IPS-18a (cell line): ENCODE measurements at regions not wholly inside any gene's neighbourhood (a gene's known extent, or its start where the extent isn't known, plus 50 kb on each side); places are given as distances from the start of the nearest gene placed in this dataset.

ENCODE experiments used
- H3K27ac ChIP-seq: one replicate; pipeline ENCODE4 v1.5.1; 2013; ENCODE audit warnings: low read length
- H3K27me3 ChIP-seq: one replicate; pipeline ENCODE4 v1.6.1; 2013; ENCODE audit warnings: mild to moderate bottlenecking, low read length; ENCODE audit not compliant: control insufficient read depth, insufficient read depth
- H3K36me3 ChIP-seq: one replicate; pipeline ENCODE4 v1.6.1; 2013; ENCODE audit warnings: low read depth, low read length; ENCODE audit not compliant: control insufficient read depth
- H3K4me1 ChIP-seq: one replicate; pipeline ENCODE4 v1.6.1; 2013; ENCODE audit warnings: low read depth, low read length; ENCODE audit not compliant: control insufficient read depth
- H3K4me3 ChIP-seq: one replicate; pipeline ENCODE4 v1.5.1; 2013; ENCODE audit warnings: low read length
- H3K9ac ChIP-seq: one replicate; pipeline ENCODE4 v1.6.1; 2013; ENCODE audit warnings: mild to moderate bottlenecking, low read length, moderate library complexity
- H3K9me3 ChIP-seq: one replicate; pipeline ENCODE4 v1.6.1; 2013; ENCODE audit warnings: low read depth, low read length; ENCODE audit not compliant: control insufficient read depth

- Histone ChIP-seq H3K36me3 (no peaks in the 10 kb centered on the region), H3K4me3 (no peak overlapping the region), H3K27me3 (no peaks in the 10 kb centered on the region), H3K9me3 (no peaks in the 10 kb centered on the region), H3K27ac (no peak overlapping the region), H3K9ac (no peak overlapping the region), H3K4me1 (peaks cover 6% of the 10 kb centered on the region)
Observed at GRCh38 chr5:97525780-97526179, 342.7 kb upstream of the RIOK2 start.

- no peaks in the 10 kb centered on the region for H3K36me3 ChIP-seq
- H3K4me3 ChIP-seq: no peak overlapping the region
- no peaks in the 10 kb centered on the region for H3K27me3 ChIP-seq
- H3K4me1 ChIP-seq: peaks cover 6% of the 10 kb centered on the region
- H3K9me3 ChIP-seq: no peaks in the 10 kb centered on the region
- no peak overlapping the region for H3K27ac ChIP-seq
- no peak overlapping the region for H3K9ac ChIP-seq
Observed at GRCh38 chr5:97528941-97529340, 345.9 kb upstream of the RIOK2 start.

- Histone ChIP-seq H3K9ac (no peak overlapping the region), H3K4me3 (no peak overlapping the region), H3K9me3 (no peaks in the 10 kb centered on the region), H3K4me1 (peaks cover 6% of the 10 kb centered on the region), H3K27me3 (no peaks in the 10 kb centered on the region), H3K36me3 (no peaks in the 10 kb centered on the region), H3K27ac (no peak overlapping the region)
Observed at GRCh38 chr5:97529354-97529985, 346.4 kb upstream of the RIOK2 start.

GRCh38 chr5:97531549-97531948 lies 348.5 kb upstream of the RIOK2 start:
- no peaks in the 10 kb centered on the region for H3K4me1 ChIP-seq
- no peaks in the 10 kb centered on the region for H3K36me3 ChIP-seq
- no peak overlapping the region for H3K4me3 ChIP-seq
- H3K27ac ChIP-seq: no peak overlapping the region
- no peaks in the 10 kb centered on the region for H3K27me3 ChIP-seq
- H3K9me3 ChIP-seq: no peaks in the 10 kb centered on the region
- no peak overlapping the region for H3K9ac ChIP-seq

- H3K36me3 ChIP-seq: no peaks in the 10 kb centered on the region
- no peak overlapping the region for H3K9ac ChIP-seq
- no peak overlapping the region for H3K4me3 ChIP-seq
- no peaks in the 10 kb centered on the region for H3K9me3 ChIP-seq
- no peaks in the 10 kb centered on the region for H3K4me1 ChIP-seq
- no peak overlapping the region for H3K27ac ChIP-seq
- H3K27me3 ChIP-seq: no peaks in the 10 kb centered on the region
Observed at GRCh38 chr5:97534166-97534565, 351.1 kb upstream of the RIOK2 start.

GRCh38 chr5:97536683-97537082 lies 353.6 kb upstream of the RIOK2 start:
- Histone ChIP-seq H3K4me1 (no peaks in the 10 kb centered on the region), H3K9me3 (no peaks in the 10 kb centered on the region), H3K27ac (no peak overlapping the region), H3K36me3 (no peaks in the 10 kb centered on the region), H3K27me3 (no peaks in the 10 kb centered on the region), H3K9ac (no peak overlapping the region), H3K4me3 (no peak overlapping the region)

GRCh38 chr5:97538912-97539311 lies 355.9 kb upstream of the RIOK2 start:
- no peaks in the 10 kb centered on the region for H3K27me3 ChIP-seq
- no peak overlapping the region for H3K27ac ChIP-seq
- no peaks in the 10 kb centered on the region for H3K9me3 ChIP-seq
- H3K9ac ChIP-seq: no peak overlapping the region
- no peaks in the 10 kb centered on the region for H3K4me1 ChIP-seq
- no peaks in the 10 kb centered on the region for H3K36me3 ChIP-seq
- H3K4me3 ChIP-seq: no peak overlapping the region

GRCh38 chr5:97541864-97542263 lies 358.8 kb upstream of the RIOK2 start:
- no peaks in the 10 kb centered on the region for H3K36me3 ChIP-seq
- peaks cover 5% of the 10 kb centered on the region for H3K4me1 ChIP-seq
- H3K4me3 ChIP-seq: no peak overlapping the region
- no peak overlapping the region for H3K9ac ChIP-seq
- H3K27me3 ChIP-seq: no peaks in the 10 kb centered on the region
- H3K27ac ChIP-seq: no peak overlapping the region
- H3K9me3 ChIP-seq: no peaks in the 10 kb centered on the region

GRCh38 chr5:97542469-97542868 lies 359.4 kb upstream of the RIOK2 start:
- Histone ChIP-seq H3K9ac (no peak overlapping the region), H3K9me3 (no peaks in the 10 kb centered on the region), H3K27me3 (no peaks in the 10 kb centered on the region), H3K36me3 (no peaks in the 10 kb centered on the region), H3K4me3 (no peak overlapping the region), H3K4me1 (peaks cover 5% of the 10 kb centered on the region), H3K27ac (no peak overlapping the region)

GRCh38 chr5:97543166-97543565 lies 360.1 kb upstream of the RIOK2 start:
- H3K9ac ChIP-seq: no peak overlapping the region
- H3K4me1 ChIP-seq: peaks cover 5% of the 10 kb centered on the region
- no peaks in the 10 kb centered on the region for H3K9me3 ChIP-seq
- H3K27me3 ChIP-seq: no peaks in the 10 kb centered on the region
- no peaks in the 10 kb centered on the region for H3K36me3 ChIP-seq
- no peak overlapping the region for H3K4me3 ChIP-seq
- no peak overlapping the region for H3K27ac ChIP-seq

- Histone ChIP-seq H3K36me3 (no peaks in the 10 kb centered on the region), H3K4me3 (no peak overlapping the region)
Observed at GRCh38 chr5:97544240-97544639, 361.2 kb upstream of the RIOK2 start.

GRCh38 chr5:97544678-97545077 lies 361.6 kb upstream of the RIOK2 start:
- H3K27me3 ChIP-seq: no peaks in the 10 kb centered on the region
- no peak overlapping the region for H3K4me3 ChIP-seq
- no peak overlapping the region for H3K27ac ChIP-seq
- H3K36me3 ChIP-seq: no peaks in the 10 kb centered on the region
- H3K9ac ChIP-seq: no peak overlapping the region
- no peaks in the 10 kb centered on the region for H3K9me3 ChIP-seq
- peaks cover 5% of the 10 kb centered on the region for H3K4me1 ChIP-seq

More at GRCh38 chr5:97544240-97544639, 361.2 kb upstream of the RIOK2 start:
- Histone ChIP-seq H3K9me3 (no peaks in the 10 kb centered on the region), H3K4me1 (peaks cover 5% of the 10 kb centered on the region), H3K9ac (no peak overlapping the region), H3K27ac (no peak overlapping the region), H3K27me3 (no peaks in the 10 kb centered on the region)
